LNCaP clone FGC (cell line): ENCODE measurements at regions not wholly inside any gene's neighbourhood (a gene's known extent, or its start where the extent isn't known, plus 50 kb on each side); places are given as distances from the start of the nearest gene placed in this dataset.

Experiments
- DNase-seq: peaks from one replicate; pipeline ENCODE4 v3.0.0-alpha.2; 2011; ENCODE audit warnings: low read depth
- H3K4me3 ChIP-seq: 2 replicates; pipeline ENCODE4 v1.5.1; 2011; ENCODE audit warnings: mild to moderate bottlenecking, low read depth, low read length, control low read depth
- CTCF ChIP-seq: IDR thresholded peaks from 2 replicates; pipeline ENCODE4 v1.5.1; 2012; ENCODE audit warnings: mild to moderate bottlenecking; ENCODE audit not compliant: control insufficient read depth, insufficient read depth; ENCODE audit errors: extremely low read depth

GRCh38 chr6:147117011-147117410 lies 87.2 kb upstream of the STXBP5 start:
- no peak for DNase-seq
- TF ChIP-seq CTCF: no peak
- no peak overlapping the region for H3K4me3 ChIP-seq

- H3K4me3 ChIP-seq: no peak overlapping the region
- DNase-seq: no peak
- no peak for TF ChIP-seq CTCF
Measured at GRCh38 chr6:147117580-147117979, 86.6 kb upstream of the STXBP5 start.

DNA sequence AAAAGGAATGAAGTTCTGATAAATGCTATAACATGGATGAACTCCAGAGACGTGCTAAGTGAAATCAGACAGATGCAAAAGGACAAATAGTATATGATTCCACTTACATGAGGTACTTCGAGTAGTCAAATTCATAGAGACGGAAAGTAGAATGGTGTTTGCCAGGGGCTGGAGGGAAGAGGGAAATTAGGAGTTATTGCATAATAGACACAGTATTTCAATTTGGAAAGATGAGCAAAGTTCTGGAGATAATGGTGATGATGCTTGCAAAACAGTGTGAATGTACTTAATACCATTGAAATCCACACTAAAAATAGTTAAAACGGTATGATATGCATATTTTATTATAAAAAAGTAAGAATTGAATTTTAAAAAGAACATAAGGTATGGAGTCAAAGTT lies 84.9 kb upstream of the STXBP5 start:
- H3K4me3 ChIP-seq: no peak overlapping the region
- no peak for DNase-seq
- no peak for TF ChIP-seq CTCF

GRCh38 chr6:147122823-147123222 lies 81.4 kb upstream of the STXBP5 start:
- no peak for TF ChIP-seq CTCF
- no peak overlapping the region for H3K4me3 ChIP-seq
- DNase-seq: no peak

DNA sequence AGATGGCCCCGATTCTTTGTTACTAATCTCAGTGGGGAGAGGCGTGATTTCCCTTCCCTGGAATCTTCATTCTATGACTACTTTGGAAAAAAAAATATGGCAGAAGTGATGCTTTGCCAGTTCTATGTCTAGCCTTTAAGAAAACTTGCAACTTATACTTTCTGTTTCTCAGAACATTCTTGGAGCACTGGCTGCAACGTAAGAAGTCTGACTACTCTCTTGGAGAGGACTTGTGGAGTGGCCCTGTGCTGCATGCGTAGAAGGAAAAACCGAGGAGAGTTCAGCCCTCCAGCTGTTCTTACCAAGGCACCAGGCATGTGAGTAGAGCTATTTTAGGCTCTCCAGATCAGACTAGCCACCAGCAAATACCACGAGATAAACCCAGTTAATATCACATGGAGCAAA lies 77.6 kb upstream of the STXBP5 start:
- TF ChIP-seq CTCF: no peak
- H3K4me3 ChIP-seq: no peak overlapping the region

DNA sequence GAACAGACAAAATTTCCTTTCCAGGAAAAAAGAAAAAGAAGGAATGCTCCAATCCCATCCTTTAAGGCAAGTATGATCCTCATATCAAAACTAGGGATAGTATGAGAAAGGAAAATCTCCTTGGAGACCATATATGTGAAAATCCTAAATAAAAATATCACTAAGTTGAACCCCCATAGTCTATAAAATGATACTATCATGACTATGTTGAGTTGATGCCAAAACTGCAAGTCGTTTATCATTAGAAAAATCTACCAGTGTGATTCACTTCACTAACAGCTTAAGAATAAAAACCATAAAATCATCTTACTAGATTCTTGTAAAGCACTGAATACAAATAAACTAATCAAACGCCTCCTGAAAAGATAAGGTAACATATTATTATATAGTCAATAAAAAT lies 76.6 kb upstream of the STXBP5 start:
- H3K4me3 ChIP-seq: no peak overlapping the region
- no peak for TF ChIP-seq CTCF
- DNase-seq: peak; percentile 4

More for the DNA sequence above, 77.6 kb upstream of the STXBP5 start:
- no peak for DNase-seq

DNA sequence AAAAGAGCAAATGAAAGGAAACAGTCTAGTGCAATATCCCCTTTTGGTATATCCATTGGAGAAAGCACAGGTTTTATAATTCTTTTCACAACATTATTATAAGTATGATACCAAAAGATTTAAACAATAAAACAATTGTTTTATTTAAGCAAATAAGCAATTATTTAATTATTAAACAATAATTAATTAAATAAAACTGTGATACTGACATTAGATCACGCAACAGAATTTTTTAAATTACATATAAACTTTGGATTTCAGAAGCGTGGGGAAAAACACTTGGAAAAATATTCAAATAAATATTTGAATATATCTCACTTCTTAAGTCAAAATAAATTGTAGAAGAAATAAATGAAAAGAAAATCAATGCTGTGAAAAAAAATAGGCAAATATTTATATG lies 76.2 kb upstream of the STXBP5 start:
- H3K4me3 ChIP-seq: no peak overlapping the region
- no peak for TF ChIP-seq CTCF
- no peak for DNase-seq
